ENCODE measurements at regions not wholly inside any gene's neighbourhood (a gene's known extent, or its start where the extent isn't known, plus 50 kb on each side); places are given as distances from the start of the nearest gene placed in this dataset.

GRCh38 chr16:51674615-51675014 lies 523.5 kb upstream of the SALL1 start:
- Mint-ChIP-seq H3K4me3 (ENCODE audit: low read depth, unreplicated experiment) (no peak overlapping the region), H3K9me3 (ENCODE audit: low read depth, unreplicated experiment) (no peaks in the 10 kb centered on the region), H3K4me1 (ENCODE audit: low read depth, unreplicated experiment) (no peaks in the 10 kb centered on the region), H3K36me3 (ENCODE audit: insufficient read depth, unreplicated experiment) (no peaks in the 10 kb centered on the region), H3K27ac (ENCODE audit: unreplicated experiment) (no peak overlapping the region), H3K27me3 (ENCODE audit: unreplicated experiment) (peaks cover 89% of the 10 kb centered on the region)
- no peak for DNase-seq
- intact Hi-C loops (cut with micrococcal nuclease; ENCODE audit: unreplicated experiment): no loop called here
- BruUV-seq (replicated peaks): no TSS peak
- CTCF ChIA-PET: no interaction called here
- TF ChIP-seq CTCF (IDR thresholded peaks at IDR 0.05; ENCODE audit: unreplicated experiment): no peak

GRCh38 chr16:51670527-51670926 lies 519.5 kb upstream of the SALL1 start:
- H3K36me3 Mint-ChIP-seq (ENCODE audit: insufficient read depth, unreplicated experiment): no peaks in the 10 kb centered on the region
- CTCF ChIA-PET: interaction anchor here (0.8 kb wide), 1 partner anchor 487 kb away, joined by 3 read pairs; no protein-coding TSS in a partner anchor
- TF ChIP-seq CTCF (IDR thresholded peaks at IDR 0.05; ENCODE audit: unreplicated experiment): no peak
- DNase-seq: no peak
- intact Hi-C loops (cut with micrococcal nuclease; ENCODE audit: unreplicated experiment): no loop called here
- H3K27ac Mint-ChIP-seq (ENCODE audit: unreplicated experiment): no peak overlapping the region
- BruUV-seq (replicated peaks): no TSS peak
- H3K9me3 Mint-ChIP-seq (ENCODE audit: low read depth, unreplicated experiment): no peaks in the 10 kb centered on the region
- no peaks in the 10 kb centered on the region for H3K4me1 Mint-ChIP-seq (ENCODE audit: low read depth, unreplicated experiment)
- H3K27me3 Mint-ChIP-seq (ENCODE audit: unreplicated experiment): peaks cover 91% of the 10 kb centered on the region
- no peak overlapping the region for H3K4me3 Mint-ChIP-seq (ENCODE audit: low read depth, unreplicated experiment)

- H3K9me3 Mint-ChIP-seq (ENCODE audit: low read depth, unreplicated experiment): no peaks in the 10 kb centered on the region
- intact Hi-C loops (cut with micrococcal nuclease; ENCODE audit: unreplicated experiment): no loop called here
- DNase-seq: no peak
- no TSS peak for BruUV-seq (replicated peaks)
- H3K36me3 Mint-ChIP-seq (ENCODE audit: insufficient read depth, unreplicated experiment): no peaks in the 10 kb centered on the region
- H3K4me3 Mint-ChIP-seq (ENCODE audit: low read depth, unreplicated experiment): no peak overlapping the region
- H3K4me1 Mint-ChIP-seq (ENCODE audit: low read depth, unreplicated experiment): no peaks in the 10 kb centered on the region
- no peak overlapping the region for H3K27ac Mint-ChIP-seq (ENCODE audit: unreplicated experiment)
- peaks cover 91% of the 10 kb centered on the region for H3K27me3 Mint-ChIP-seq (ENCODE audit: unreplicated experiment)
- CTCF ChIA-PET: no interaction called here
- no peak for TF ChIP-seq CTCF (IDR thresholded peaks at IDR 0.05; ENCODE audit: unreplicated experiment)
These were observed 515.8 kb upstream of the SALL1 start for GRCh38 chr16:51666821-51667220.

- Mint-ChIP-seq H3K27me3 (ENCODE audit: unreplicated experiment) (peaks cover 88% of the 10 kb centered on the region), H3K4me3 (ENCODE audit: low read depth, unreplicated experiment) (no peak overlapping the region), H3K4me1 (ENCODE audit: low read depth, unreplicated experiment) (no peaks in the 10 kb centered on the region), H3K27ac (ENCODE audit: unreplicated experiment) (no peak overlapping the region), H3K36me3 (ENCODE audit: insufficient read depth, unreplicated experiment) (no peaks in the 10 kb centered on the region), H3K9me3 (ENCODE audit: low read depth, unreplicated experiment) (no peaks in the 10 kb centered on the region)
- BruUV-seq (replicated peaks): no TSS peak
- CTCF ChIA-PET: no interaction called here
- no peak for TF ChIP-seq CTCF (IDR thresholded peaks at IDR 0.05; ENCODE audit: unreplicated experiment)
- DNase-seq: no peak
- intact Hi-C loops (cut with micrococcal nuclease; ENCODE audit: unreplicated experiment): no loop called here
These were observed 515.0 kb upstream of the SALL1 start for GRCh38 chr16:51666074-51666473.

Data from Calu3 (cell line).